CD4-positive, alpha-beta memory T cell (primary cell): ENCODE measurements at regions not wholly inside any gene's neighbourhood (a gene's known extent, or its start where the extent isn't known, plus 50 kb on each side); places are given as distances from the start of the nearest gene placed in this dataset.

Experiments
- CTCF ChIA-PET: fragments of 350-600 bp; sonication (Branson Sonifier 250); formaldehyde crosslinking; loops from one replicate; lab custom pipeline; 2021; ENCODE audit warnings: inconsistent platforms; ENCODE audit not compliant: partially characterized antibody; lab: Charles Lee
- POLR2A ChIA-PET: fragments of 350-600 bp; sonication (Branson Sonifier 250); formaldehyde crosslinking; loops from one replicate; lab custom pipeline; 2021; ENCODE audit not compliant: partially characterized antibody; lab: Charles Lee
- DNase-seq, 5 donors: peaks; one replicate each; pipeline versions ENCODE4 v3.0.0 to v3.0.0-alpha.2; 2020 to 2022; ENCODE audit warnings: mixed read lengths in 1 of 5
- H3K27ac ChIP-seq: one replicate; pipeline ENCODE4 v1.7.0; 2013; ENCODE audit warnings: low read depth, low read length
- H3K27me3 ChIP-seq: 2 replicates; pipeline ENCODE4 v1.7.0; 2013; ENCODE audit warnings: mild to moderate bottlenecking, low read length, moderate library complexity; ENCODE audit not compliant: insufficient read depth
- H3K36me3 ChIP-seq: 2 replicates; pipeline ENCODE4 v1.7.0; 2013; ENCODE audit warnings: mild to moderate bottlenecking, low read length, moderate library complexity; ENCODE audit not compliant: insufficient read depth
- H3K4me1 ChIP-seq: 2 replicates; pipeline ENCODE4 v1.7.0; 2013; ENCODE audit warnings: mild to moderate bottlenecking, low read length, moderate library complexity; ENCODE audit not compliant: insufficient read depth
- H3K4me3 ChIP-seq, 2 donors: one replicate each; pipeline ENCODE4 v1.7.0; 2013; ENCODE audit warnings: low read length in 2 of 2, mild to moderate bottlenecking in 1 of 2
- H3K9me3 ChIP-seq, 2 donors: one replicate each; pipeline ENCODE4 v1.7.0; 2013; ENCODE audit warnings: low read length in 2 of 2, control low read depth in 1 of 2; ENCODE audit not compliant: control insufficient read depth in 1 of 2
- H3K27ac Mint-ChIP-seq, 7 donors: one replicate each; pipeline ENCODE4 v1.8.0; 2020 to 2021; ENCODE audit warnings: mixed read lengths in 7 of 7, mild to moderate bottlenecking in 6 of 7, inconsistent platforms in 3 of 7, moderate library complexity in 3 of 7
- H3K27me3 Mint-ChIP-seq, 2 donors: one replicate each; pipeline ENCODE4 v1.8.0; 2020 to 2021; ENCODE audit warnings: mixed read lengths in 2 of 2
- H3K36me3 Mint-ChIP-seq, 2 donors: one replicate each; pipeline ENCODE4 v1.8.0; 2020 to 2021; ENCODE audit warnings: mixed read lengths in 2 of 2, inconsistent platforms in 1 of 2, mild to moderate bottlenecking in 1 of 2
- H3K4me1 Mint-ChIP-seq, 4 donors: one replicate each; pipeline ENCODE4 v1.8.0; 2020 to 2021; ENCODE audit warnings: mixed read lengths in 4 of 4, mild to moderate bottlenecking in 1 of 4
- H3K4me3 Mint-ChIP-seq, 8 donors: one replicate each; pipeline ENCODE4 v1.8.0; 2020 to 2021; ENCODE audit warnings: mixed read lengths in 8 of 8, mild to moderate bottlenecking in 7 of 8, moderate library complexity in 6 of 8, inconsistent platforms in 3 of 8
- H3K9me3 Mint-ChIP-seq, 8 donors: one replicate each; pipeline ENCODE4 v1.8.0; 2020 to 2021; ENCODE audit warnings: mixed read lengths in 8 of 8, mild to moderate bottlenecking in 5 of 8, inconsistent platforms in 3 of 8, moderate library complexity in 1 of 8
- intact Hi-C: fragments of 100-400 bp; cut with micrococcal nuclease; formaldehyde crosslinking; loops from one replicate; pipeline ENCODE4 v1.15.1; 2023

DNA sequence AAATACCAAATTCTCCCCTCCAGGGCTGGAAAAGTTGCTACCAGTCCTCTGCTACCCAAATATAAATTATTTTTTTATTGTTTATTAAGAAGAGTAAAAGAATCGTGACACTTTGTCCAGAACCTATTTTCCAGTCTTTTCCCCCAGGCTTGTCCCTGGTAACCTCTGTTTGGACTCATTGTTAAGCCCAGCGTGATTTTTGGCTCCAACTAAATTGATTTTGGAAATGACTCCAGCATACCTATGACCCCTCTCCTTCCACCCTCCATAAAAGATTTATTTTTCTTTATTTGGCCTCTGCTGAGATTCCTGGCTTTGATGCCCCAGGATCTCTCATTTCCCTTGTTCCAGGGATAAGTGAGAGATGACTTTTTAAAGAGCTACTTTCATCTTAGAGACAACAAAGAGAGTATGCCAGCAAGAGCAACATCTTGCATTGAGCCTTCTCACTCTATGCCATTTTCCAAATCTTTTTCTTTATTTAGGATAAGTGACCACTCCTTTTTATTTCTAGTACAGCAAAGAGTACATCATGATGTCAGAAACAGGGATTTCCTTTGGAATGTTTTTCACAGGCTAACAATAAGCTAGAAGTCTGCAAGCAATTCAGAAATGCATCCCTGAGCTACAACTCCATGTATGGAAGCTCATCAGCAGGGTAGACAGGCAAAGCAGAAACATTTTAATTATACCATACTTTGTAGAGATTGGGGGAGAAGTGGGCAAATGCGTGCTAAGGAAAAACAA is 75.8 kb downstream of the DAD1 start:
- Mint-ChIP-seq H3K4me3 (peak overlapping the region; percentile 82 to 92 (median 89)), H3K36me3 (peaks cover 83 to 86% of the 10 kb centered on the region in 2 donors), H3K4me1 (peaks cover 61 to 93% (median 77%) of the 10 kb centered on the region in 4 donors), H3K27ac (peak overlapping the region; percentile 83 to 100 (median 95)), H3K27me3 (no peaks in the 10 kb centered on the region), H3K9me3 (no peaks in the 10 kb centered on the region)
- ChIA-PET CTCF (interaction anchor here (1.4 to 3.1 kb wide), 3 partner anchors 8 to 57 kb away, joined by 6 to 14 read pairs (median 11); no protein-coding TSS in a partner anchor), POLR2A (interaction anchor here (1.1 to 42.8 kb wide), 11 partner anchors 6 to 661 kb away, joined by 3 to 1528 read pairs (median 136); no protein-coding TSS in a partner anchor)
- H3K4me1 ChIP-seq = peaks cover 99% of the 10 kb centered on the region
- H3K27ac ChIP-seq = peak overlapping the region; percentile 76
- no peaks in the 10 kb centered on the region for H3K27me3 ChIP-seq
- H3K4me3 ChIP-seq = peak overlapping the region; percentile 27 to 29
- peaks cover 49% of the 10 kb centered on the region for H3K36me3 ChIP-seq
- no peaks in the 10 kb centered on the region for H3K9me3 ChIP-seq
- intact Hi-C loops = loop anchor here (2.0 kb wide), 1 partner anchor 18 kb away; no protein-coding TSS in a partner anchor
- no peak for DNase-seq

DNA sequence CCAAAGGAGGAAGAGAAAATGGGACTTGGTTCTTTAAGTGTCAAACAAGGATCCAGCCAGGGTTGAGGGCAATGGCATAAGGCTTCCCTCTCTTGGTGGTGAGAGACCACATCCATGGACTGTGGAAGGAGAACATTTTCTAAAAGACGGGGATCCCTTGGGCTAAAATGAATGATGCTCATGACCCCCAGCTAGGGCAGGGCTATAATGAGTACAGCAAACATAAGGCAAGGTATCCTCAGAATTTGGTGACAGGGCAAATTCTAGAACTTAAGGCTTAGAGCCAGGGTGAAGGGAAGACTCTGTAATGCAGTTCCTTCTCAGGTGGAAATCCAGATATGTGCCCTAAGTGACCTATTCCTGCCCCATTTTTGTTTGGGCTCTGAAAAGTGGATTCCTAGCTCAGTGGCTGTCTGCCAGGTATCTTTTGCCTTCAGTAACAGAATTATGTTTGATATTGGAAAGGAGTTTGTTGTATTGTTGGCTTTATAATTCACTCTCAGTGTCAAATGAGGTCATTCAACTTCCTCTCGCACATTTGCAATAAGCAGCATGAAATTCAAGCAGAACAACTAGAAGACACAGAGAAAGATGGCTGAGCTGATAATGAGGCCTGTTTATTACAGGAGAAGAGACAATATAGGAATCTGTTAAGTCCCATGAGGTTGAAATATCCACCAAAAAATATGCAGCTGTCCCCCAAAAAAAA is 76.8 kb downstream of the DAD1 start:
- Mint-ChIP-seq H3K9me3 (no peaks in the 10 kb centered on the region), H3K4me1 (peaks cover 54 to 93% (median 72%) of the 10 kb centered on the region in 4 donors), H3K36me3 (peaks cover 80 to 84% of the 10 kb centered on the region in 2 donors), H3K27me3 (no peaks in the 10 kb centered on the region), H3K27ac (peak overlapping the region; percentile 85 to 100 (median 98)), H3K4me3 (peak overlapping the region; percentile 76 to 92 (median 89))
- H3K27ac ChIP-seq = peak overlapping the region; percentile 76
- H3K27me3 ChIP-seq = no peaks in the 10 kb centered on the region
- ChIA-PET POLR2A (interaction anchor here (0.8 to 42.8 kb wide), 12 partner anchors 5 to 763 kb away, joined by 3 to 1528 read pairs (median 71); no protein-coding TSS in a partner anchor), CTCF (interaction anchor here (1.0 to 3.1 kb wide), 5 partner anchors 13 to 58 kb away, joined by 3 to 15 read pairs (median 8); no protein-coding TSS in a partner anchor)
- H3K4me1 ChIP-seq = peaks cover 99% of the 10 kb centered on the region
- no peaks in the 10 kb centered on the region for H3K9me3 ChIP-seq
- H3K4me3 ChIP-seq = peak overlapping the region in 1 of 2 donors; percentile 20
- peak in 1 of 5 donors; percentile 44 for DNase-seq
- intact Hi-C loops = loop anchor here (1.0 to 2.0 kb wide), 2 partner anchors 8 to 19 kb away; no protein-coding TSS in a partner anchor
- H3K36me3 ChIP-seq = peaks cover 43% of the 10 kb centered on the region

- Mint-ChIP-seq H3K27me3 (no peaks in the 10 kb centered on the region), H3K4me3 (peak overlapping the region; percentile 76 to 92 (median 89)), H3K9me3 (no peaks in the 10 kb centered on the region), H3K27ac (peak overlapping the region; percentile 95 to 100 (median 98)), H3K36me3 (peaks cover 82 to 85% of the 10 kb centered on the region in 2 donors), H3K4me1 (peaks cover 56 to 93% (median 72%) of the 10 kb centered on the region in 4 donors)
- intact Hi-C loops = loop anchor here (2.0 kb wide), 1 partner anchor 14 kb away; no protein-coding TSS in a partner anchor
- H3K27ac ChIP-seq = peak overlapping the region; percentile 76
- no peaks in the 10 kb centered on the region for H3K27me3 ChIP-seq
- no peaks in the 10 kb centered on the region for H3K9me3 ChIP-seq
- ChIA-PET POLR2A (interaction anchor here (0.7 to 42.8 kb wide), 11 partner anchors 4 to 1101 kb away, joined by 3 to 1528 read pairs (median 338); no protein-coding TSS in a partner anchor), CTCF (interaction anchor here (1.0 to 3.1 kb wide), 11 partner anchors 9 to 60 kb away, joined by 3 to 15 read pairs (median 4); no protein-coding TSS in a partner anchor)
- H3K4me3 ChIP-seq = peak overlapping the region in 1 of 2 donors; percentile 29
- H3K36me3 ChIP-seq = peaks cover 43% of the 10 kb centered on the region
- DNase-seq = no peak
- H3K4me1 ChIP-seq = peaks cover 99% of the 10 kb centered on the region
These were observed 78.4 kb downstream of the DAD1 start for GRCh38 chr14:22510527-22511110.

GRCh38 chr14:22509751-22510300 is 79.2 kb downstream of the DAD1 start:
- peak in 3 of 5 donors; percentile 40 to 72 (median 57) for DNase-seq
- Mint-ChIP-seq H3K4me3 (peak overlapping the region; percentile 76 to 92 (median 89)), H3K4me1 (peaks cover 52 to 92% (median 65%) of the 10 kb centered on the region in 4 donors), H3K27me3 (no peaks in the 10 kb centered on the region), H3K36me3 (peaks cover 79 to 85% of the 10 kb centered on the region in 2 donors), H3K9me3 (no peaks in the 10 kb centered on the region), H3K27ac (peak overlapping the region; percentile 95 to 100 (median 98))
- CTCF ChIA-PET = interaction anchor here (1.0 to 2.9 kb wide), 12 partner anchors 8 to 60 kb away, joined by 3 to 15 read pairs (median 4); no protein-coding TSS in a partner anchor
- Histone ChIP-seq H3K27me3 (no peaks in the 10 kb centered on the region), H3K9me3 (no peaks in the 10 kb centered on the region), H3K4me1 (peaks cover 93% of the 10 kb centered on the region), H3K4me3 (peak overlapping the region; percentile 29 to 49), H3K27ac (peak overlapping the region; percentile 76), H3K36me3 (peaks cover 43% of the 10 kb centered on the region)
- POLR2A ChIA-PET = interaction anchor here (0.7 to 42.8 kb wide), 12 partner anchors 3 to 545 kb away, joined by 3 to 1528 read pairs (median 172); no protein-coding TSS in a partner anchor
- intact Hi-C loops = loop anchor here (1.0 to 2.0 kb wide), 2 partner anchors 15 to 46 kb away; no protein-coding TSS in a partner anchor

GRCh38 chr14:22509036-22509709 is 79.9 kb downstream of the DAD1 start:
- peaks cover 52 to 97% (median 65%) of the 10 kb centered on the region in 4 donors for H3K4me1 Mint-ChIP-seq
- Histone ChIP-seq H3K9me3 (no peaks in the 10 kb centered on the region), H3K27me3 (no peaks in the 10 kb centered on the region), H3K36me3 (peaks cover 43% of the 10 kb centered on the region), H3K4me1 (peaks cover 89% of the 10 kb centered on the region), H3K4me3 (peak overlapping the region; percentile 42 to 49), H3K27ac (peak overlapping the region; percentile 76)
- CTCF ChIA-PET = interaction anchor here (1.1 to 1.8 kb wide), 8 partner anchors 10 to 61 kb away, joined by 3 to 6 read pairs (median 4); no protein-coding TSS in a partner anchor
- peak overlapping the region; percentile 95 to 100 (median 98) for H3K27ac Mint-ChIP-seq
- H3K9me3 Mint-ChIP-seq = no peaks in the 10 kb centered on the region
- no peak for DNase-seq
- H3K4me3 Mint-ChIP-seq = peak overlapping the region; percentile 76 to 92 (median 89)
- no peaks in the 10 kb centered on the region for H3K27me3 Mint-ChIP-seq
- intact Hi-C loops = loop anchor here (1.0 kb wide), 1 partner anchor 47 kb away; no protein-coding TSS in a partner anchor
- POLR2A ChIA-PET = interaction anchor here (0.7 to 42.8 kb wide), 14 partner anchors 2 to 866 kb away, joined by 3 to 1528 read pairs (median 5); no protein-coding TSS in a partner anchor
- peaks cover 82 to 88% of the 10 kb centered on the region in 2 donors for H3K36me3 Mint-ChIP-seq
